ENCODE measurements at regions not wholly inside any gene's neighbourhood (a gene's known extent, or its start where the extent isn't known, plus 50 kb on each side); places are given as distances from the start of the nearest gene placed in this dataset.

- H3K27ac ChIP-seq (ENCODE audit: low read depth, low read length, poor library complexity, severe bottlenecking) = no peak overlapping the region
- TF ChIP-seq, protein P1, sequence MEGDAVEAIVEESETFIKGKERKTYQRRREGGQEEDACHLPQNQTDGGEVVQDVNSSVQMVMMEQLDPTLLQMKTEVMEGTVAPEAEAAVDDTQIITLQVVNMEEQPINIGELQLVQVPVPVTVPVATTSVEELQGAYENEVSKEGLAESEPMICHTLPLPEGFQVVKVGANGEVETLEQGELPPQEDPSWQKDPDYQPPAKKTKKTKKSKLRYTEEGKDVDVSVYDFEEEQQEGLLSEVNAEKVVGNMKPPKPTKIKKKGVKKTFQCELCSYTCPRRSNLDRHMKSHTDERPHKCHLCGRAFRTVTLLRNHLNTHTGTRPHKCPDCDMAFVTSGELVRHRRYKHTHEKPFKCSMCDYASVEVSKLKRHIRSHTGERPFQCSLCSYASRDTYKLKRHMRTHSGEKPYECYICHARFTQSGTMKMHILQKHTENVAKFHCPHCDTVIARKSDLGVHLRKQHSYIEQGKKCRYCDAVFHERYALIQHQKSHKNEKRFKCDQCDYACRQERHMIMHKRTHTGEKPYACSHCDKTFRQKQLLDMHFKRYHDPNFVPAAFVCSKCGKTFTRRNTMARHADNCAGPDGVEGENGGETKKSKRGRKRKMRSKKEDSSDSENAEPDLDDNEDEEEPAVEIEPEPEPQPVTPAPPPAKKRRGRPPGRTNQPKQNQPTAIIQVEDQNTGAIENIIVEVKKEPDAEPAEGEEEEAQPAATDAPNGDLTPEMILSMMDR (IDR thresholded peaks at IDR 0.05; ENCODE audit: low read length) = no peak
- TF ChIP-seq EZH2 (IDR thresholded peaks at IDR 0.05; ENCODE audit: borderline replicate concordance, low read length) = no peak
Measured at GRCh38 chr4:29540439-29541102, 1179.6 kb upstream of the PCDH7 start.

DNA sequence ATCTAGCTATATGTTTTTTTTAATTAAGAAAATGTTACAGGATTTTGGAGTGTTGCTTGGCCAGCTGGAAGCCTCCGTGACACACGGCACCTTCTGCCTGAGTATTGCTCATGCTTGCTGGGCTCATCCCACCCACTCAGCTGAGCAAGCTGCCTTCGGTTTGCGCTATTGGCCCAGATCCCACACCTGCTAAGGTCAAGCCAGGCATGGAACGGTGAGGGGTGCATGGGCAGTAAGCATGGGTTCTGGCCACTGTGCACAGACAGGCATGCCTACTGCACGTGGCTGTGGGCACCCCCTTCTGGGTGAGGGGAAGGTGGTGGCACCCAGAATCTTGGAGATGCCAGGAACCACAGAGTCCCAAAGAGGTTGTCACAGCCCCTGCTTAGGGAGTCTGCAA is 1178.4 kb upstream of the PCDH7 start:
- no peaks in the 10 kb centered on the region for H3K9me2 ChIP-seq (ENCODE audit: low read depth, low read length)
- no peaks in the 10 kb centered on the region for H3K36me3 ChIP-seq (ENCODE audit: insufficient read depth, low read length)
- H2AFZ ChIP-seq (ENCODE audit: low read length) = no peak overlapping the region
- H3K4me1 ChIP-seq (ENCODE audit: insufficient read depth, low read length, severe bottlenecking) = no peaks in the 10 kb centered on the region
- TF ChIP-seq, protein P1 (IDR thresholded peaks at IDR 0.05; ENCODE audit: low read length) = no peak
- TF ChIP-seq EZH2 (IDR thresholded peaks at IDR 0.05; ENCODE audit: borderline replicate concordance, low read length) = no peak
- H3K79me2 ChIP-seq (ENCODE audit: insufficient read depth, low read length) = no peaks in the 10 kb centered on the region
- H3K4me2 ChIP-seq (ENCODE audit: low read length) = no peak overlapping the region
- no peak overlapping the region for H3K9ac ChIP-seq (ENCODE audit: low read length)
- no peaks in the 10 kb centered on the region for H3F3A ChIP-seq (ENCODE audit: insufficient read depth, low read length)
- H3K9me3 ChIP-seq (ENCODE audit: low read length) = no peaks in the 10 kb centered on the region
- H4K20me1 ChIP-seq (ENCODE audit: insufficient read depth, low read length) = no peaks in the 10 kb centered on the region
- no peaks in the 10 kb centered on the region for H3K27me3 ChIP-seq (ENCODE audit: insufficient read depth, low read length)
- H3K27ac ChIP-seq (ENCODE audit: low read depth, low read length, poor library complexity, severe bottlenecking) = no peak overlapping the region
- no peak overlapping the region for H3K4me3 ChIP-seq (ENCODE audit: low read depth, low read length, poor library complexity, severe bottlenecking)

More at GRCh38 chr4:29540439-29541102, 1179.6 kb upstream of the PCDH7 start:
- Histone ChIP-seq H3K9ac (ENCODE audit: low read length) (no peak overlapping the region), H3K27me3 (ENCODE audit: insufficient read depth, low read length) (no peaks in the 10 kb centered on the region), H3K4me2 (ENCODE audit: low read length) (no peak overlapping the region), H3K4me1 (ENCODE audit: insufficient read depth, low read length, severe bottlenecking) (no peaks in the 10 kb centered on the region), H3K9me2 (ENCODE audit: low read depth, low read length) (no peaks in the 10 kb centered on the region), H2AFZ (ENCODE audit: low read length) (no peak overlapping the region), H3K9me3 (ENCODE audit: low read length) (no peaks in the 10 kb centered on the region), H3K79me2 (ENCODE audit: insufficient read depth, low read length) (no peaks in the 10 kb centered on the region), H4K20me1 (ENCODE audit: insufficient read depth, low read length) (no peaks in the 10 kb centered on the region), H3K4me3 (ENCODE audit: low read depth, low read length, poor library complexity, severe bottlenecking) (no peak overlapping the region), H3K36me3 (ENCODE audit: insufficient read depth, low read length) (no peaks in the 10 kb centered on the region), H3F3A (ENCODE audit: insufficient read depth, low read length) (no peaks in the 10 kb centered on the region)

- H3K27me3 ChIP-seq (ENCODE audit: insufficient read depth, low read length) = no peaks in the 10 kb centered on the region
- no peaks in the 10 kb centered on the region for H3K9me3 ChIP-seq (ENCODE audit: low read length)
- H3K9me2 ChIP-seq (ENCODE audit: low read depth, low read length) = no peaks in the 10 kb centered on the region
- no peak for TF ChIP-seq EZH2 (IDR thresholded peaks at IDR 0.05; ENCODE audit: borderline replicate concordance, low read length)
- TF ChIP-seq, protein P1 (IDR thresholded peaks at IDR 0.05; ENCODE audit: low read length) = no peak
- H3K4me2 ChIP-seq (ENCODE audit: low read length) = no peak overlapping the region
- no peaks in the 10 kb centered on the region for H3K36me3 ChIP-seq (ENCODE audit: insufficient read depth, low read length)
- H3F3A ChIP-seq (ENCODE audit: insufficient read depth, low read length) = no peaks in the 10 kb centered on the region
- H3K27ac ChIP-seq (ENCODE audit: low read depth, low read length, poor library complexity, severe bottlenecking) = no peak overlapping the region
- H2AFZ ChIP-seq (ENCODE audit: low read length) = no peak overlapping the region
- H3K4me1 ChIP-seq (ENCODE audit: insufficient read depth, low read length, severe bottlenecking) = no peaks in the 10 kb centered on the region
- no peak overlapping the region for H3K4me3 ChIP-seq (ENCODE audit: low read depth, low read length, poor library complexity, severe bottlenecking)
- H4K20me1 ChIP-seq (ENCODE audit: insufficient read depth, low read length) = no peaks in the 10 kb centered on the region
- H3K79me2 ChIP-seq (ENCODE audit: insufficient read depth, low read length) = no peaks in the 10 kb centered on the region
- no peak overlapping the region for H3K9ac ChIP-seq (ENCODE audit: low read length)
Measured at GRCh38 chr4:29549342-29549741, 1170.8 kb upstream of the PCDH7 start.
